GM21447 (cell line): ENCODE measurements at regions not wholly inside any gene's neighbourhood (a gene's known extent, or its start where the extent isn't known, plus 50 kb on each side); places are given as distances from the start of the nearest gene placed in this dataset.
"Not testable (repeated sequence)": the region's sequence is repeated elsewhere in the genome, so short reads cannot be mapped to it uniquely, and the experiment has no call there.

ENCODE experiments used
- ATAC-seq: cut with Tn5 transposase; IDR thresholded peaks from one replicate; pipeline ENCODE4 v1.9.1; 2021; ENCODE audit not compliant: unreplicated experiment

DNA sequence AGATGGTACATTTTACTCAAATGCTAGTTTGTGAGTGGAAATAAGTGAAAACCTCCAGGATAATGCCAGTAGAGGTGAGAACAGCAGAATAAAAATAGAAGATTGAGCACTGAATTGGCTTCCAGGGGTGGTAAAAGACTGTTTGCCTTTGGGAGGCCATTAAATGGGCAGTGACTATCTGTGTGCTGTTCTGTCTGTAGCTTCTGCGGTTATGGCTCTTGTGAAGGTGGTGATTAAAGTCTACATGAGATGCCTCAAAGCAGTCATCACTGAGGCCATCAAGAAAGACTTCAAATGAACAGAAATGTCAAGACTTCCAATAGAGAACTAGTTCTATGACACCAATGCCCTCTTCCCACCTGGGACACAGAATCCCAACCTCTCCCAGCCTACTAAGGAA, 108.8 kb downstream of the EFHB start:
- ATAC-seq: no peak

GRCh38 chr3:19822805-19823204, 111.2 kb downstream of the EFHB start:
- ATAC-seq: no peak

- ATAC-seq: no peak
Measured at GRCh38 chr3:19816631-19817030, 117.4 kb downstream of the EFHB start.

DNA sequence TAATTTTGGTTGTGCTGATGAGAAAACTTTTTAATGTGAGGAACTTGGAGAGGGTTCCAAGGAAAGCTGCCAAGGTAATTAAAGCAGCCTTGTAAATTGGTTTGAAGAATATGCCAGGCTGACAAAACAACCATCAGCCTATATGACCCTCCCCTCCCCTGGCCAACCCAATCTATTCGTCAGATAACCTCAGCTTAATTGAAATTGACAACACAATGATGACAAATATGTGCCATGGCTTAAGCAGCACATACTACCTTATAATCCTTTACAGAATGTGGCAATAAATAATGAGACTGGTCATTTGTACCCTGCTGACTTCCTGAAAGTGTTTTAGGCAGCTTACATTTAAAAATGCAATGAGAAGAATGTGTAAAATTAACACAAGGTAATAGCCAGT, 118.2 kb downstream of the EFHB start:
- no peak for ATAC-seq

DNA sequence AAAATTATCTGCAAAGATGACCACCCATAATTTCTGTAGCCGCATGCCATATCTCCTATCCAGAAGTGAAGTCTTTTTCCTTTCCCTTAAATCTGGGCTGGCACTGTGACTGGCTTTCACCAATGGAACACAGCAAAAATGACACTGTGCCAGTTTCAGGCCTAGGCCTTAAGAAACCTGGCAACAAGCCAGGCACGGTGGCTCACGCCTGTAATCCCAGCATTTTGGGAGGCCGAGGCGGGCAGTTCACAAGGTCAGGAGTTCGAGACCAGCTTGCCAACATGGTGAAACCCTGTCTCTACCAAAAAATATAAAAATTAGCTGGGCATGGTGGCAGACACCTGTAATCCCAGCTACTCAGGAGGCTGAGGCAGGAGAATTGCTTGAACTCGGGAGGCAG, 120.3 kb downstream of the EFHB start:
- ATAC-seq: not testable (repeated sequence)

GRCh38 chr3:19811689-19812088, 122.3 kb downstream of the EFHB start:
- no peak for ATAC-seq

- ATAC-seq: no peak
Measured at GRCh38 chr3:19808834-19809233, 125.2 kb downstream of the EFHB start.

DNA sequence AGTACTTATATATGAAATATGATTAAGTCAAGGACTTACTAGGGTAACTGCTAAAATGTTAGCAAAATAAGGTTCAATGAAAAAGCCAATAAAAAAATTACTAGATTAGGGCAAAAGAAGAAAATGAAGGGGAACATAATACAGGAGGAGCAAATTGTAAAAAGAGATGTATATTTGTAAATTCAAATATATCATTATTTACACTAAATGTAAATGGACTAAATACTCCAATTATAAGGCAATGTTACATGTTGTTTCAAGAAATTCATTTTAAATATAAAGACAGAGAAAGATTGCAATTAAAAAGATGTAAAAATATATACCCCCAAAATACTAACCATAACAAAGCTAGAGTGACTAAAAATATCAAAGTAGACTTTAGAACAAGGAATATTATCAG, 134.1 kb downstream of the EFHB start:
- ATAC-seq: no peak

- no peak for ATAC-seq
Measured at GRCh38 chr3:19799115-19799514, 134.9 kb downstream of the EFHB start.

DNA sequence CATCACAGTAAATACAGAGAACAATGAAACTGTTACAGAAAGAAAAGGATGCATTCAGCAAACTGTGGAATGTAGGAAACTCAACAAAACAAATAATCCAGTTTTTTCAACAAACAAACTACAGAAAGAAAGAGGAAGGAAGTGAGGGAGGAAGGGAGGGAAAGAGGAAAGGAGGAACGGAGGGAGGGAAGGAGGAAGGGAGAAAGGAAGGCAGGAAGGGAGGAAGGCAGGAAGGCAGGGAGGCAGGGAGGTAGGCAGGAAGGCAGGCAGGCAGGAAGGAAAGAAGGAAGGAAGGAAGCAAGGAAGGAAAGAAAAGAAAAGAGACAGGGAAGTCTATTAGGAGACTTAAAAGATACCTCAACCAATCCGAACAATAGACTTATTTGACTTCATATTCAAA, 135.7 kb downstream of the EFHB start:
- no peak for ATAC-seq

- ATAC-seq: no peak
Measured at GRCh38 chr3:19792388-19792787, 141.6 kb downstream of the EFHB start.

DNA sequence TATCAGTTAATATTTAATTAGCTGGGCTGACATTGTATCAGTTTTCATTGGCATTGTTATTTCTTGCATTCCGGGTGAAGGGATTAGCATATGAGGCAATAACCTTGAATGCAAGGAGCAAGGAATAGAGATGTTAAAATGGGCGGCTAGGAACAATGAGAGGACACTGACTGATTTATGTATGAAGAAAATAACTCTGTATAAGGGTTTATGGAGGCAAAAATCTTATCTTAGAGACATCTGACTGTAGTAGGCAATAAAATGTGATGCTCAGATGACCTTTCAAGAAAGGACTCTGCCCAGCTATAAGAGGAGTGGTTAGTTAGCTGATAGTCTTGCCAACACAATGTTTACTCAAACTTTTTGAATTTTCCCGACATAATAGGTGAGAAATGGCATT, 158.3 kb downstream of the EFHB start:
- no peak for ATAC-seq

DNA sequence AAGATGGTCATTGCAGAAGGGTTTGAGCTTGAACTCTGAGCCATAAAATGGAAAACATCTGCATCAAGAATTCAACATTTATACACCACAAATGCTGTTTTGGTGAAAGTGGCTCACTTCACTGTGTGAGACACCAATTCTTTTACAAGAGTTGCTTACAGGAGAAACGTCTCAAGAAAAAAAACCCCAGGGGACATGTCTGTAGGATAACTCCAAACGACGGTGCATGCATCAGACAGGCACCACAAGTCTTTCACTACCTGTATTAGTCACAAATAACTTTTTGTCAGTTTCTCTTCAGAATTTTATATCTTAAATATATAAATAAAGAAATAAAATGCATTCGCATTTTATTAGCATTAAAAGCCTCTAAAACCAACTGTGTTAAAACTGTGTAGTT, 164.3 kb downstream of the EFHB start:
- ATAC-seq: no peak

DNA sequence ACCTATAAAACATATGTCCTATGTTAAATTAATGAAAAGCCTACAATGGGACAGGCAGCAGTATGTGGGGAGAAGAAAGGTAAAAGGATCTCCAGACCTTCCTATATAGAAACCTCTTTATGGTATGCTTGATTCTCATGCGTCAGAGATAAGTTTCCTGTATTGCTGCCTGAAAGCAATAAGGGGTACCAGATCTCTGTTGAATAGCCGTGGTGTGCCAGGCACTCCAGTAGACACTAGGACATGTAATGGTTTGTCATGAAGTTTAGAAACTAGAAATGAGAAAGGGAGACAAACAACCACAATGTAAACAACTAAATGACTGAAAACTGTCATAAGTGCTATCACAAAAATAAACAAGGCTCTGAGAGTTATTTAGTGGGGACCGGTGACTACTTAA, 168.1 kb downstream of the EFHB start:
- ATAC-seq: no peak

DNA sequence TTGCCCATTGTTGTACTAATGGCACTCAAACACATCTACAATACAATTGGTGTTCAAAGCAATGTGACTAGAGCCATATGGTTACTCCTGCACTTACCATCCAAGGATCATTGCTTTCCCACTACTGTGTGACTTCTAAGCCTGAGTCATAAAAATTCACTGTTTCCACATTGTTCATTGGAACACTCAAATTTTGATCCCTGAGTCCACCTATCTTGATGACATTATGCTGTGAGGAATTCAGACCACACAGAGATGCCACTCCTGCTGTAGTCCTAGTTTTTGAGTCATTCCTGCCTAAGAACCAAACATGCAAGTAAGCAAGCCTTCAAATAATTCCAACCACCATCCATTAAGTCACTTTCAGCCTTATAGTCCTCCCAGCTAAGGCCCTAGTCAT, 176.2 kb downstream of the EFHB start:
- ATAC-seq: no peak

- no peak for ATAC-seq
Measured at GRCh38 chr3:19749448-19750017, 184.5 kb downstream of the EFHB start.

DNA sequence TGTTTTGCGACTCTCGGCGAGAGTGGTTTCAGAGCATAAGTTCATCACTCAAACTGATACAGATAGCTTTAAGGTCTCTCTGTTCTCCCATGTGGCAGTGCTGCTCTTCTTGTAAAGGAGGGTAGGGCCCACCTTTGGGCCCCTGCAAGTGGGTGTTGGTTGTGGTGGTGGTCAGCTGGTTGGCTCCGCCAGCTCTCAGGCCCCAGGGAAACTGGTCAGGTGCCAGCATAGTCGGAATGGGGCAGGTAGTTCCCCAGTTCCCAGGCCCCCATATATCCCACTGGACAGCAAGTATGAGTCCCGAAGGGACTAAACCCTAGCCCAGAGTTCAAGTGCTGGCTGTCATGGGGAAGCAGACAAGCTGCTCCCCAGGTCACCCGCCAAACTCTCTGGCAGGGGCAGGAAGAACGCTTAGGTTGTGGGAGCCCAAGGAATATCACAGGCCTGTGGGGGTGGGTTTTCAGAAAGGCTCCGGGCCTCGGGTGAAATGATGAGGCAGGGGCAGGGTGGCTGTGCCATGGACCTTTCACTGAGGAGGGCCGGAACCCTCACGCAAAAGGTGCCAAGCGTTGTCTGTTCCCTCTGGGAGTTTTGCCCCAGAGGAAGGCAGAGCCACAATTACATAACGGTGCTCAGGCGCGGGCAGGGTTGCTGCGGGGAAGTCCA, 185.1 kb downstream of the EFHB start:
- ATAC-seq: no peak

GRCh38 chr3:19744047-19744446, 190.0 kb downstream of the EFHB start:
- no peak for ATAC-seq

DNA sequence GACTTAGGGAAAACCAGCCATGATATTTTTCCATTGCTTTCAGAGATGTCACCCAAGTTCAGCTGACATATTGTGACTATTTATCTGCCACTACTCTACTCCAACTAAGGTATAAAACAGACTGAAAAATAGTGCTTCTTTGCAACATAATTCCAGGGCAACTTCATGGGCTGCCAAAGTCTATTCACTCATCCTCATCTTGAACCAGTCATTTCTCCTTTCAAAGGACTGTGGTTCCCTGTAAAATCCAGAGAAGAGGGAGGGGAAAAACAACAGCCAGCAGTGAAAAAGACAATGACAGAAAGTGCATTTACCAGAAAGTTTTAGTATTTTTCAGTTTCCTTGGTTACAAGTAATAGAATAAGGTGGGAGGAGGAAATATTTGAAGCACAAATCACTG, 191.1 kb downstream of the EFHB start:
- ATAC-seq: no peak

GRCh38 chr3:19739504-19739903, 194.5 kb downstream of the EFHB start:
- ATAC-seq: no peak

GRCh38 chr3:19738846-19739245, 195.2 kb downstream of the EFHB start:
- ATAC-seq: no peak

DNA sequence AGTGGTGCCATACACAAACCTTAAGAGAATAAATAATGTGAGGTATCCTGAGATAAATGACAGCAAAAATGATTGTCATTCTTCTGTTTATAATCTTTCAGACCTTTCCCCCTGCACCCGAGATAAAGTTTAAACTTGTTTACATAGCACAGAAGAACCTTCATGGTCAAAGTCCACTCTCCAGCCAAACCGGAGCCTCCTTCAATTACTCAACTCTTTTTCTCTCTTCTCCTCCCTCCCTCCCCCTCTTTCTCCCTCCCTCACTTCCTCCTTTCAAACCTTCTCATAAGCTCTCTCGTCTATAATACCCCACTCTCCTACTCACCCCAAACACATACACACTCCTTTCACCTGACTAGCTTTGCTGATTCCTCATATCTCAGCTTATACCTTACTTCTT, 198.9 kb downstream of the EFHB start:
- no peak for ATAC-seq

DNA sequence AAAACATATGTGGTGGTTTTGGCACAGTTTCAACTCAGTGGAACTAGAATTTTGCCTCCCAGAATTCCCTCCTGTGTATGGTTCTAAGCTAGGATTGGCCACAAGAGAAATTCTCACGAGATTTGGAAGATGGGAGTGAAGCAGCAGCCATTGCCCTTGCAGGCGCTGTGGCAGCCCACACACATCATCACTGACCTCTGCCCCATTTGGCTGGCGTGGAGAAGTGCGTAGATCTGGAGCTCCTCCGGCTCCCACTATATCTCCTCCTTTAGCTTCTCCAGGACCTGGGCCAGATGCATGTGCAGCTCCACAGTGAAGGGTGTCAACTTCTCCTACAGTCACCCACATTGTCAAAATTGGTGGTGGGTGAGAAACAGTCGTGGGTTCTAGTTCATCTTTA, 199.6 kb downstream of the EFHB start:
- no peak for ATAC-seq
